HG03280 (cell line): ENCODE measurements at regions not wholly inside any gene's neighbourhood (a gene's known extent, or its start where the extent isn't known, plus 50 kb on each side); places are given as distances from the start of the nearest gene placed in this dataset.
A peak's percentile ranks its signal among the peaks of the same experiment; 100 is the strongest.
"Not testable (repeated sequence)": the region's sequence is repeated elsewhere in the genome, so short reads cannot be mapped to it uniquely, and the experiment has no call there.

Source experiments
- ATAC-seq: cut with Tn5 transposase; IDR thresholded peaks from one replicate; pipeline ENCODE4 v1.9.1; 2021; ENCODE audit warnings: mild to moderate bottlenecking, moderate library complexity; ENCODE audit not compliant: unreplicated experiment

DNA sequence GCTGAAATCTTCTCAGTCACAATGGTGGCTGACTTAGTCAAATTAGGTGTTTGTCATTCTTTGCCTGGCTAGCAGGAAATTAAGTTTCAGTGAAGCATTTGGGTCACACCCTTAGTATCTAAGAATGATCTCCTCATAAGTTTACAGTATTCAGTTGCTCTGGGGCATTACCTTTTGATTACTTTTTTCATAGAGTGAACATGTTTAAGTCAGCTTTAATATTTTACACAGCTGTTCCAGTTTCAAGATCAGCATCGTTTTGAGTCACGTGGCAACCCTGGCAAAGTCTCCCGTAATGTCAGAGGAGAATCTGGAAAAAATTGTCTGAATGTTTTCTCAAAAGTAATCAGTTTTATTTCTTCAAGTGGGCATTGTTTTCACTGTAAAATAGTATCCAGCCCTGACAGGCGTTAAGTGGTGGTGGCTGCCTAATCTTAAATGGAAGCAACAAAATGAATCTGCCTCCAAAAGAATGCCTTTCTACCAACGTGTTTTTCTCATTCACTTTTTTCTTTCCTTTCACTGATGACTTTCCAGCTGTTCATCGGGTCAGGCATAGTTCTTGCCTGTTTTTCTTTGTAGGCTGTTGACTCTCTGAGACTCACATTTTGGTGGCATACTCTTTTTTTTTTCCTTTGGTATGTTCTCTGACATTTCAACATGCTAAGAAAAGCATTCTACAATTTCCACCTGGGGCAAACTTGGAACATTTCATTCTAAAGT lies 319.6 kb upstream of the TCF4 start:
- ATAC-seq: no peak

GRCh38 chr18:55906536-55906935 lies 318.5 kb upstream of the TCF4 start:
- ATAC-seq: no peak

DNA sequence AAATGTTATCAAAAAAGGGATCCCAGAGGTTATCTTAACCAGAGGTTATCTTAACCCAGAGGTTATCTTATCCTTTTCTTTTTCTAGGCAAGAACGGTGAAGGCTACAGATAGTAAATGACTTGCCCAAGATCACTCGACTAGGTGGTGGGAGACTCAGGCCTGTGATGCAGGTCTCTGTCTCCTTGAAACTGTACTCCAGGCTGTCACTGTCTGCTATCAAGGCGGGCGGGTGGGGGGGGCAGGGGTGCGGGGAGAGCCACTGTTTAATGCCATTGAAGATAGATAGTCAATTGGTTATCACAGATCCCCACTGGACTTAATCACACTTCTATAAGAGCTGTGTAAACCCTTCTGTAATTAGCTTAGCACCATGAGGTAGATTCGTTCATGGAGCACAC lies 315.9 kb upstream of the TCF4 start:
- ATAC-seq: no peak

- ATAC-seq: no peak
These were observed 312.4 kb upstream of the TCF4 start for GRCh38 chr18:55900380-55900779.

- no peak for ATAC-seq
These were observed 309.2 kb upstream of the TCF4 start for GRCh38 chr18:55897091-55897689.

GRCh38 chr18:55893948-55894347 lies 306.0 kb upstream of the TCF4 start:
- ATAC-seq: no peak

GRCh38 chr18:55892862-55893813 lies 305.1 kb upstream of the TCF4 start:
- not testable (repeated sequence) for ATAC-seq

GRCh38 chr18:55886886-55887285 lies 298.9 kb upstream of the TCF4 start:
- ATAC-seq: no peak

DNA sequence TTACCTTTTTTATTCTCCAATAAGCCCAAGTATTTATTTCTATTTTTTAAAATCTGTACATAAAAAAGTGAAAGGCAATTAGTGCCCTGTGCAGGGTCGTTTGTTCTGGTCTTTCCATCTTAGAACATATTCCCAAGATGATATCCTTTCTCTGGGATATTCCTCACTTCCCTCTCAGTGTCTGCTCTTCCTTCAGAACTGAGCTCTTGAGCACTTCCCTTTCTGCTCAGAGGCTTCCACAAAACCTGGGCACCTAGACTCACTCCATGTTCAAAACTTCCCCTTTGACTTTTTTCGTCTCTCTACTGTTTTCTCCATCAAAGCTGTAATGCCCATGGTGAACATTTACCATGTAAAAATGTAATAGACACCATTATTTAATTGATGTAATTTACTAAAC lies 296.5 kb upstream of the TCF4 start:
- no peak for ATAC-seq

GRCh38 chr18:55880617-55881016 lies 292.6 kb upstream of the TCF4 start:
- no peak for ATAC-seq

DNA sequence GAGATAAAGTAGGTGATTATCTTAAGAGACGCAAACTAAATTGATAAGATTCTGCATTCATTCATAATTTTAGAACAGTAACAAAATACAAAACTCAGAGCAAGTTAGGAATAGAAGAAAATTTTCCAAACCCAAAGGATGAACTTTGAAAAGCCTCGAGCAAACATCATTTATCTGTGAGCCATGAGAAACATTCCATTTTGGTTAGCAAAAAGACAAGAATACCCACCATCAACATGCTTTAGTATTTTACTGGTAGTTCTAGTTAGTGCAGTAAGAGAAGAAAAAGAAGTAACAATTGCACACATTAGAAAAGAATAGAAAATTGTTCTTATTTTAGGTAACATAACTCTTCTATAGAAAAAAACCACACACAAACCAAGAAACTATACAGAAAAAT lies 291.3 kb upstream of the TCF4 start:
- no peak for ATAC-seq

- ATAC-seq: peak; percentile 63
These were observed 290.2 kb upstream of the TCF4 start for GRCh38 chr18:55878224-55878623.

GRCh38 chr18:55877321-55877720 lies 289.3 kb upstream of the TCF4 start:
- no peak for ATAC-seq

GRCh38 chr18:55876254-55876653 lies 288.3 kb upstream of the TCF4 start:
- ATAC-seq: no peak

DNA sequence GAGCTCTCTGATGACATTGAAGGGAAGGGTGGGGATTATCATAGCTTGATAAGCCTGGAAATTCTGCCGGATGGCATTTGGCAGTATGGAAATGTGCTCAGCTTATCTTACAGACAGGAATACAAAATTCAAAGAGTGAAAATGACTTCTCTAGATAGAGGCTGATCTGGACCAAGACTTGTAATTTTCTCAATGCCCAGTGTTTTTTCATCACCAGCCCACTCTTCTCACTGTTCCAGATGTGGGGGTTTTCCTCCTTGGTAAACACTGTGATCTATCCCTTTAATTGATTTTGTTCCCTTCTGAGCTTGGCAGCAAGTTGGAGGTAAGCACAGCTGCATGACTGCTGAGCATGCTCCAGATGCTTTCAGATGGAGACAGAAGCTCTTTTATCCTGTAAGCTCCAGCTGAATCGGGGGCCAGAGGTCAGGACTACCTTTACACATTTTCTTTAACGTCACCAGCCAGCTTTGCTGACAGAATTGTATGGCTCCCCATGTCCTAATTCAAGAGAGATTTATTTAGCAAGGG lies 287.4 kb upstream of the TCF4 start:
- ATAC-seq: no peak

- ATAC-seq: no peak
These were observed 281.8 kb upstream of the TCF4 start for GRCh38 chr18:55869556-55870501.

DNA sequence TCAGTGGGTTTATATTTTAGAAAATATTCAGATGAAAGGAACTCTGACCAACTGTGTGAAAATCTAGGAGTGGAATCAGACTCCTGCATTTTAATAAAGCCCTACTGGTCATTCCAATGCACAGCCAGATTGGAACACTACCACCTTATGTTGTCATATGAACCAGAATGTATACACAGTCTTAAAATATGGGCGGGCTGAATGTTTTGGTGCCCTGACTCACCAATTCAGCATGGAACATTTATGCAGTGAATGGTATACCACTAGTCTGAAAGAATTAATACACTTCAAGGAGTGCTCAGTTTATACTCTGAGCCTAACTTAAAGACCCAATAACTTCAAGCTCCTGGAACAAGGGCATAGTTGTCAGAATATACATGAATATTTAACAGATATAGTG lies 280.9 kb upstream of the TCF4 start:
- no peak for ATAC-seq

DNA sequence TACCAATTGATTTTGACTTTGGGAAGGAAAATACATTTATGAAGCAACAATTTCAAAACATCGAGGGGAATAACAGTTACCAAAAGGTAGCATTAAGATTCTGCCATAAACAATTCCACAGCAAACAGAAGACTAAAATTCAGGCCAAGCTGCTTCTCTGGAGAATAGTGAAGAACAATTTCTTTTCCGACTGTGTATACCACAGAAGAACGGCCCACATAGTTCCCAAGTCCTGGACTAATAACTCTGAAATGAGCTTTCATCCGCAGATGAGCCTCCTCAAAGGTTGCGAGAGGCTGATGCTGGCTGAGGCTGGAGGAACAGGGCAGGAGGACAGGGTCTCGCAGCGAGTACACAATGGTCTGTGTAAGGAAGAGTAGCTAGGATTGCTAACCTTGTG lies 278.9 kb upstream of the TCF4 start:
- no peak for ATAC-seq

GRCh38 chr18:55866006-55866405 lies 278.0 kb upstream of the TCF4 start:
- ATAC-seq: no peak

GRCh38 chr18:55864281-55864680 lies 276.3 kb upstream of the TCF4 start:
- no peak for ATAC-seq
